GM19467 (cell line): ENCODE measurements at regions not wholly inside any gene's neighbourhood (a gene's known extent, or its start where the extent isn't known, plus 50 kb on each side); places are given as distances from the start of the nearest gene placed in this dataset.

Experiments
- ATAC-seq: cut with Tn5 transposase; IDR thresholded peaks from one replicate; pipeline ENCODE4 v1.9.1; 2021; ENCODE audit warnings: mild to moderate bottlenecking, moderate library complexity; ENCODE audit not compliant: unreplicated experiment

DNA sequence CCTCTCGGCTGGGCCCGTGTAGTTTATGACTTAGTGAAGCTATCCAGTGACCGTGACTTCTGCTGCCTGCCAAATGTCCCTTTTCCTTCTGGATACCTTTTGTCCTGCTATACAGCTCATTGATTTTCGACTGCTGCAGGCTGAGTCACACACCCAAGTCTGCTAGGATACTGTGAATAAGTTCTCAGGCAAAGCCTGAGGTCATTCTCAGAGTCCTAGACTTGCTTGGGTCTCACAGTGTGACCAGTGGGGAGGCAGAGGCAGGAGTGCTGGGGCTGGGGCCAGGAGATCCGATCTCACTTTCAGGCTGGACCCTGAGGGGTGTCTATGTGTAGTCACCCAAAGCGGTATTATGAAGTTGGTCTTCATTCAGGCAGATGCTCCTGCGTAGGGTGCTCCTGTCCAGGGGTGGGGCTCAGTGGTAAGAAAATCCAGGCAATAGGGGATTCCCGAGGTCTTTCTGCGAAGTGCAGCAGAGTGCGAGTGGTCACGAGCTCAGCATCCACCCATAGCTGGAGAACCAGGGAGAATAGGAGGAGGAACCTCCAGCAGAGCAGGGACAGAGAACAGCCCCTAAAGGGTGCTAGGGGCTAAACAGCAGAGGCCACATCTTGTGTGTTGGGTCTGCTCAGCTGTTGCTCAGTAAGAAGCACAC is 268.6 kb upstream of the NCKAP5 start:
- ATAC-seq, result no peak

DNA sequence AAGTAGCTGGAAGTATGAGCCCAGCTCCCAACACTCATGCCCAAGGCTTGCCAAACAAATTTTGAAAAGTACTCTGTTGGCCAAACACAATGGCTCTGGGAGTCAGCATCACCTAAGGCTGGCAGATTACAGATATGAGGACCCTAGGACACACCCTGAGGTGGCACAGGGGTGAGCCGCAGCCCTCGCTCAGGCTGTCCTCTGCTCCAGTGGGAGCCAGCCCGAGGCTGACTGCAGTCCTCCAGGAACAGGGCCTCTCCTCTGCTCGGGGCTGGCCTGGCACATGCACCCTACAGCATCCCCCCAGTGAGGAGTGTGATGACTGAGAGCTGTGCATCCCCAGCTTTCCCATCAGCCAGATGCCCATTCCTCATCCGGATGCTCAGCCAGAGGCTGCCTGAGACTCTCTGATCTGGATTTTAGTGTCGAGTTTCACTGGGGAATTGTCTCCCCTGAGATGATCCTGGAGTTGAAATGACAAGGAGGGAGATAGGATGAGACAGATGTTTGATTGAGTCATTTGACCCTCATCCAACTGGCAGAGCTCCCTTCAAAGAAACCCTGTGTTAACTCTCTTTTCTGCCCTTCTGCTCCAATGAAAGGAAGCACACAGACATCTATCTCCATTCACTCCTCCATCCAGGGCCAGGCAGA is 269.3 kb upstream of the NCKAP5 start:
- ATAC-seq, result no peak

DNA sequence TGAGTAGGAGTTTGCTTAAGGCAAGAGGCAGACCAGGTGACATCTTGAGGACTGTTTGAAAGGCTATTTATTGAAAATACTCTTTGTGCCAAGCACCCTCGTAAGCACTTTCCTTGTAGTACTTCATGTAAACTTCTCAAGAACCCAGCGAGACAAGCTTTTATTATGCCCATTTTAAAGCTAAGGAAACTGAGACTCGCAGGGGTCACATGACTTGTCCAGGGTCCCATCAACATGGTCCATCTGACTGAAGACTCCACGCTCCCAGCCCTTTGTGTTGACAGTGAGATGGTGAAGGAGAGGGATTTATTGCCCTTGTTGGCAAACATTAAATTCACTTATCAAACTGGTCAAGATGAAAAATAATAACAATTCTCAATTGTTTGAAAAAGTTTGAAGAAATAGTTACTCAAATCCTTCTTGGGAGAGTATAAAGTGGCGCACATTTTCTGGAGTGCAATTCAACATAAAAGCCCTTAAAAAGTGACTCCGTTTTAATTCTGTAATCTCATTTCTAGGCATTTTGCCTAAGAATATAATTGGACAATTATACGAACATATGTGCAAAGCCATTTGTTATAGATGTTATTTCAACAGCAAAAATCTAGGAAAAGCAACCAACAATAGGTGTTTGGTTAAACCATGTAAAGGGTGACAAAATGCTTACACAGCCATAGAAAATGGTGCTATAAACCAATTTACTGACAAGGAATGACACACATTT is 270.5 kb upstream of the NCKAP5 start:
- no peak for ATAC-seq

DNA sequence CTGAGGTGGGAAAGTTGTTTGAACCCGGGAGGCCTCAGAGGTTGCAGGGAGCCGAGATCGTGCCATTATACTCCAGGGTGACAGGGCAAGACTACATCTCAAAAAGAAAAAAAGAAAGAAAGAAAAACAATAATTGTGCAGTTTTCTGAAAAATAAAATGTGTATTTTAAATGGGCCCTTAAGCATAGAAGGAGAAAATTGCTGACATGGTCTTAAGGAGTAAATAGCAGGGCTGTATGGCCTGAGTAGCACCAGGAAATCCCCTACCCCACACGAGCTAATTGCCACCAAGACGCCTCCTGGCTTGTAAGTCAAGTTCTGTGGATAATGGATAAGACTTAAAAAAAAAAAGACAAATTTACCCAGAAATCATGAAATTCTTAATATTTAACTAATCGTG is 271.4 kb upstream of the NCKAP5 start:
- ATAC-seq, result no peak

DNA sequence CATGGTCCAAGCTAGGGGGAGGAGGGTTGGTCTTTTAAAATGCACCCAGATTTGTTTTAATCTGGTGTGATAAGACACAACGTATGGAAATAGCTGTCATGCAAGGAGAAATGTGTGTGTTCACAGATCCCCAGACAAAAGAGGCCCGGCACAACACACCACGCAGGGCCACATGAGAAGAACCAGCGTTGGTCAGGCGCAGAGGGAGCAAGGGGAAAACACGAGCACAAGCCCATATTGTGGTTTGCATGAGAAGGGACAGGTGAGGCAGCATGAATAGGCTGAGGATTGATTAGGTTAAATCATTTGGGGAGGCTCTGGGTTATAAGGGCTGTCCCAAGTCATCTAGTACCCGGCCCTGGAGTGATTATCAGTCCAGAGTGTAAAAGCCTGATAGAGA is 272.5 kb upstream of the NCKAP5 start:
- ATAC-seq, result no peak

DNA sequence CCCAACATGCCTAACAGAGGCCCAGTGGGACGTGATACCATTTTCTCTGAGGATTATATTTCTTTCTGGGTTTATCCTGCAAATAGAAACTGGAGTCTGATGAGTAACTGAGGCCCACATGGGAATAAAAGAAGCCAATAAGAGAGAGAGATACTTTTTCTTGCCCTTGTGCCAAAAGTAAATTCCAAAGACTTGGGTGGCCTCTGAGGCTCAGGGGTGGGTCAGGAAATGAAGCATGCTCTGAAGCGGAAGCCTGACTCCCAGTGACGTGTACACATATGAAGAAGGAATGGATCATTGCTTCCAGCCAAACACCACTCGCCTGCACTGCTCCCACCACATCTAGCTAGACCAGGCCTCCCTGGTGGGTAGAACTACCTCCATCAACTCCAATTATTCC is 273.6 kb upstream of the NCKAP5 start:
- no peak for ATAC-seq

DNA sequence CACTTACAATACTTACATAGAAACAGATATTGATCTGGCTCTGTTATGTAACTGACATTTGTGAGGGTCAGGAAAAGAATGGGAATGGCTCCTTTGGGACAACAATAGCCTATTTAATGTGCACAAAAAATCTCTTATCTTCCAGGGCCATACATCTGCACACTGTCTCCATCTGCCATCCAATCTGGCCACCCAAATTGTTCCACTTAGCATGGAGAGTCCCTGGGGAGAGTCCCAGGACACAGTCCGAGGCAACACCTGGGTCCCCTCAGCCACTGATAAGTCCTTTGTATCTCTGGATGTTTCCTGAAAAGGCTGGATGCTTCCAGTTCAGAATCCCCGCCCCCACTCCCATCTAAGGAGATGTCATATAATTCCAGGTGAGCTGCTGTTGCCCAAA is 274.2 kb upstream of the NCKAP5 start:
- no peak for ATAC-seq

DNA sequence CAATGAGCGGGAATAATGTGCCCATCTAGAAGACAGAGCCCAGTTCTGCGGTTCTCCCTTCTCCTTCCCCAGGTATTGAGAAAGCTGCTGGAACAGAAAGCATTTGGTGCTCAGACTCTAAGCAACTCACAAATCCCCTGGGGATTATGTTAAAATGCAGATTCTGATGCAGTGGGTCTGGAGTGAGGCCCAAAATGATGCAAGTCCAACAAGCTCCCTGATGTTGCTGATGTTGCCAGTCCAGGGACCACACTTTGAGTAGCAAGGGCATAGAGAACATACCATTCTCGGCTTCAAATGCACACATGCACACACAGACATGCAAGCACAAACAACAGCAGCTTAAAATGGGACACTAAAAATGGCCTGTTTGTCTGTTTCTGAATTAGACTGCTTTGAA is 274.8 kb upstream of the NCKAP5 start:
- ATAC-seq, result no peak

DNA sequence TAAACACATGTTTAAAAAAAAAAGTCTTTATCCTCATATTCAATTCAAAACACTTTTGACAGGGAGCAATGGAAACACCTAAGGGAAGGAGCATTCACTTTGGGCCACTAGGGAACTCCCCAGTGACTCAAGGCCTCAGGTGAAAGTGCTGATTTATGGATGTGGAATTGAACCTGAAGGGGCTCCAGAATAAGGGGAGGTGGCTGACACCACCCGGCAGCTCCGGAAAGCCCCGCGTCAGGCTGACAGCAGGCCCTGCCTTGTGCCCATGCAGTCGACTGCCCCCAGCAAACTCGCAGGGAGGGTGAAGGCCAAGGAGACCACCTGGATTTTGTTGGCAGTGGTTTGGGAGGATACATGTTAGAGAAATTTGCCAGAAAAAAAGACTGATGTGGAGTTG is 275.3 kb upstream of the NCKAP5 start:
- ATAC-seq, result no peak

DNA sequence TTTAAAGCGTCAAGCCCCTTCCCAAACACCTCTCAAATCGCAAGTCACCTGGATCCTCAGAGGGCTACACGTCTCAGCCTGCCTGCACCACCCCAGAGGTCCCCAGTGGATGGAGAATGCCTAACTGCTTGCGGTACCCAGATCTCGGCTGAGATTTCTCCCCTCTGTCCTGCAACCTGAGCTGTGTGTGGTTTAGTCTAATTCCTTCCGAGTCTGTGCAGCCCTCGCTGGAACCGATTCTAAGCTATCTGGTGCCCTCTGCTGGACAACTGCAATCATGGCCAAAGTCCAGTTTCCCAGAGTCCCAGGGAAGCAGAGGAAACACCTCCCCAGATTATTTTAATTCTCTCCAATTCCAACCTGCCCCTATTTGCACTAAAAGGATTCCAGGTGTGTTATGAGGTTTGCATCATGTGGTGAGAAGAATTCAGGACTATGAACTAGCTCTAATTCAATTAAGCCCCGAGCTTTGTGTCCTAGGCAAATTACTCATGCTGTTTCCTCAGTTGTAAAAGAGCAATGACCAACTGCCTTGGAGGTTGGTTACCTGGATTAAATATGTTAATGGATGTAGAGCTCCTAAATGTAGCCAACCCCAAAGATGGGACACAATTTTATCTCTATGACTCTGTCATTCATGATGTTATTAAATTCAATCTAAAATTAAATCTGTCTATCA is 276.1 kb upstream of the NCKAP5 start:
- ATAC-seq, result no peak

DNA sequence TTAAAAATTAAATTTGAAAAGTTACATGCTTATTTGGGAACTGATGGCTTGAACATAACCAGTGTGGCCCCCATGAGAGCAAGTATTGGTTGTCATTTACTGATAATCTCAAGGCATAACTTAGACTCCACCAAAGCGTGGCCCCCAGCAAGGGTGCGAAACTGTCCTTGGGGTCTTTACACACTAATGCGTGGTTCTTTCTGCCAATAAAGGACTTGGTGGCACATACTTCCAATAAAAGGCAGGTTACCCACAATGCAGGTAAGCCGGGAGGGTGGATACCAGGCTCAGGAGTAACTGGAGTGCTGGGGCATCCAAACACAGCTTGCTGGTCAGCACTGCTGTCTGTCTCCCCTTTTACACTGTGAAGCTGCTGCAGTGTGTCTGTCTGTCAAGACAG is 278.2 kb upstream of the NCKAP5 start:
- no peak for ATAC-seq

DNA sequence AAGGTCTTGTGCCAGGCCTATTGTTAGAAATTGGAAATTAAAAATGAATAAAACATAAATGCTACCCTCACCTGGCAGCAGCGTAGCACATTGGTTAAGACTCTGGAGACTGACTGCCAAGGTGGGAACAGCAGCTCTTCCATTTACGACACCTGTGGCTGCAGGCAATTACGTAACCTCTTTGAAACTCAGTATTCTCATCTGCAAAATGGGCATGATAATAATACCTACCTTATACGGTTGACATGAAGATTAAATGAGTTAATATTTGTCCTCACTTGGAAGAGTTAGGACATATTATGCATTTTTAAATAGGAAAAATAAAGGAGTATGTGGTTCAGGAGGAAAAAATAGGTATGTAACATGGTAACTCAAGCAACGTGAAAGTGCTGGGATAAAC is 279.3 kb upstream of the NCKAP5 start:
- no peak for ATAC-seq

DNA sequence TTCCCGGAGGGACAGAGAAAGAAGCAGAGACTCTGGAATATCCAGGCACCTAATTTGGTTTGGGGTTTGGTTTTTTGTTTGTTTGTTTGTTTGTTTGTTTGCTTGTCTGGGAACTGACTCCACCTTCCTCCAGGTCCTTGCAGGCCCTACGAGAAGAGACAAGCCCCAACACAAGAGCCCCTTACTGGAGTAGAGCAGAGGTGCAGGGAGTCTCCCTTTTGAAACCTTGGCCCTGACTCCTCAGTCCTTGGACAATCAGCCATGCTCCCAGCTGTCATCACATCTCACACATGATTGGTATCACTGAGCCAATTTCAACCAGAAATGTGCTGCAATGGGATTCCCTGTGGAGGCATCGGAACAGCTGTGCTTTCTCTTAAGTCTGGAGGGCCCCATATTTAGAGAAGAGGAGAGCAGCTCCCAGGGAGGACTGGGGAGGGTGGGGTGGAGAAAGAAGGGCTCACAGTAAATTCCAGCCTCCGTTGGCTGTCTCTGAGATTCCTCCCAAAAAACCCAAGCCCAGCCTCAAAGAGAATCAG is 279.9 kb upstream of the NCKAP5 start:
- ATAC-seq, result no peak

DNA sequence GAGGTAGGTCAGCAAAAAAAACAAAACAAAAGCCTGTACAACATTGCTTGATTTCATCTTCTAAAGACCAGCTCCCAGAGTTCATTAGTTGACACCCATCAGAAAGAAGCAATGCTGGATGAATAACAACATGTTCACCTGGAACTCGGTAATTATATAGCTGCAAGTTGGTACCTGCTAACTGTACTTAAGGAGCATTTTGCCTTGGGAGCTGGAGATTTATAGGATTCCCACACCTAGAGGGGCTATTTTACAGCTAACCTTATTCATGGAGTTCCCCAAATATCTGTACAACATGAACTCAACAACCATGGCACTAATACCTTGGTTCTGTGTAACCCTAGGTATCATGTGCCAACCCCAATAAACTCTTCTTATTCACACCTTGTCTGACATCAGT is 281.1 kb upstream of the NCKAP5 start:
- ATAC-seq, result no peak

DNA sequence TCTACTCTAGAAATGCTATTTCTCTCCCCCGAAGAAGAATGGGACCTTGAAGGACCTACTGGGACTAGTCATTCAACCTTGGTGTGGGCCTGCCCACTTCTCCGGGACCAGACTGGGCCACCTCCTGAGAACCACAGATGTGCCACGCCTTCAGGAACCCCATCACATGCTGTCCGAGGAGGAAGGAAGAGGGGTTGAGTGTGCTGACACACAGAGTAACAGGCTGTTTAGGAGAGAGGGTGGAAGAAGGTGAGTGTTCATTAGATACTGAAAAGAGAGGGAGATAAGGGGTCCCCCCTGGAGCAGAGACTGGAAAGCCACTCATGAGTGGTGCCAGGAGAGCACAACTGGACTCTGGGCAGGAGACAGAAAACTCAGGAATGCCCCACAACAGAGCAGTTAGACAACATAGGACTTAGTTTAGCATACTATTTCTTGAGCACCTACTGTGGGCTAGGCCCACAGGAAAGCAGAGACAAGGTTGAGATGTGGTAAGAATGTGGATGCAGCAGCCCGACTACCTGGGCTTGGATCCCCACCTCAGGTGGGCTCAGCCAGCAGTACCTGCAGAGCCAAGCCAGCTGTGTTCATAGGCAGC is 286.4 kb upstream of the NCKAP5 start:
- ATAC-seq, result no peak

DNA sequence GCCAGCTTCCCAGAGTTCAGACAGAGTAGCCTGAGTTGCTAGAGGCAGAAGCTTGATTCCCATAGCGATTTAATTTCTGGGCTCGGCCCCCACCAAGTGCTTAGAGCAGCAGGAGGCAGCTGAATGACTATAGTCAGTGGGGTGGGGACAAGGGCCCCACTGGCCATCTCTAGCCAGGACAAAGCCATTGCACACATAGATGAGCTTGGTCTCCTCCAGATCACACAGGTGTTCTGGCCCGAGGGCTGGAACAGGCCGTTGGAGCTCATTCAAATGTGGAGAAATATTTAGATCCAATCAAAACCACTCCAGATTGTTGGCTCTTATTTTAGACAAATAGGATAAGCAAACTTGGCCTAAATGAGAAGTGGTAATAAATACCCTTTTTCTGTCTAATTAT is 287.3 kb upstream of the NCKAP5 start:
- ATAC-seq, result no peak

DNA sequence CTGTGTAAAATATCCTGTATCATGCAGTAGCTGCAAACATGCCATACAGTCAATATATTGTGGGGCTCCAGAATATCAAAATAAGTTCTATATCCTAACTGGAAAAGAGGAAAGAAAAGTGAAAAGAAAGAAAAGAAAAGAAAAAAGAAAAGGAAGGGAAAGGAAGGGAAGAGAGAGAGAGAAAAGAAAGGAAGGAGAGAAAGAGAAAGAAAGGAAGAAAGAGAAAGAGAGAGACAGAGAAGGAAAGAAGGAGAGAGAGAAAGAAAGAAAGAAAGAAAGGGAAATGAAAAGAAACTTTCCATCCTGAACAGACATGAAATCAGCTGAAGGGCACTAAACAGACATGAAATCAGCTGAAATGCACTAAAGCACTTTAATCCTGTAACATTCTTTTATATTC is 288.4 kb upstream of the NCKAP5 start:
- no peak for ATAC-seq

DNA sequence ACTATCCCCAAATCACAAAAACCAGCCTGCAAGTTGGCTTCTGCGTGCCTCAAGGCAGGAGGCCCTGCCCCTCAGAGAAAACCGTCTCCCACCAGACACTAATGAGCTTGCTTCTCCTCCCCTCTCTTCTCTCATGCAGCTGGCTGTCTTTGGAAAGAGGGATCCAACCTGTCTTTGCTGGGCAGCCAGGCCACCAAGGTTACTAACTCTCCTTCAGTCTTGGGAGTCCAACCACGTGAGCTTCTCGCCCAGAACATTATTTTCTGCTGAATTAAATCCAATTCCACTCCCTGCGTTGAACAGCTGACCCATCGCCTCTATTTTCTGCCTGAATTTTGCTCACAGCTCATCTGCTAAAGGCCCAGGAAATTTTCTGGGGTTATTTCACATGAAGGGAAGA is 291.3 kb upstream of the NCKAP5 start:
- ATAC-seq, result no peak

DNA sequence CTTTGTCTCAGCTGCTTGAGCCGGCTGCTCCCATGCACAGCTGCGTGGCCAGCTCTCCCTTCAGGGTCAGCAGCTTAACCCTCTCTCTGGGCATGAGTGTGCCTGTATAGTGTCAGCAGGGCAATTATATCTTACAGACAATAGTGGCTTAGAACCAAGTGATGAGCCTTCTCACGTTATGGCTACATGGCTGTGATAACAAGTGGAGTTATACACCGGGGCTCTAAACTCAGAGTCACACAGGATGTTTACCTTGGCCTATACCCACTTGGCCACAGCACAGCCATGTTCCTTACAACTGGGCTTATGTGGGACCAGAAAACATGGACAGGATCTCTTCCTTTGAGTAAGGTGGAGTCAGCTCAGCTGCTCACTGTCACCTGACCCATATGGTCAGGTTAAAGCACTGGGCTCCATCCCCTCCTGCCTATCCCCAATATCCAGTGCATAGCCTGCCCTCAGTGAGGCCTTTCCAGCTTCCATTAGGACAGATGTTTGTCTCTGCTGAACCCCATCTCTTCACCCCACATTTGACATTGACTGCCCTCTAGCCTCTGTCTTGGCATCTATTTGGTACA is 294.2 kb upstream of the NCKAP5 start:
- no peak for ATAC-seq

DNA sequence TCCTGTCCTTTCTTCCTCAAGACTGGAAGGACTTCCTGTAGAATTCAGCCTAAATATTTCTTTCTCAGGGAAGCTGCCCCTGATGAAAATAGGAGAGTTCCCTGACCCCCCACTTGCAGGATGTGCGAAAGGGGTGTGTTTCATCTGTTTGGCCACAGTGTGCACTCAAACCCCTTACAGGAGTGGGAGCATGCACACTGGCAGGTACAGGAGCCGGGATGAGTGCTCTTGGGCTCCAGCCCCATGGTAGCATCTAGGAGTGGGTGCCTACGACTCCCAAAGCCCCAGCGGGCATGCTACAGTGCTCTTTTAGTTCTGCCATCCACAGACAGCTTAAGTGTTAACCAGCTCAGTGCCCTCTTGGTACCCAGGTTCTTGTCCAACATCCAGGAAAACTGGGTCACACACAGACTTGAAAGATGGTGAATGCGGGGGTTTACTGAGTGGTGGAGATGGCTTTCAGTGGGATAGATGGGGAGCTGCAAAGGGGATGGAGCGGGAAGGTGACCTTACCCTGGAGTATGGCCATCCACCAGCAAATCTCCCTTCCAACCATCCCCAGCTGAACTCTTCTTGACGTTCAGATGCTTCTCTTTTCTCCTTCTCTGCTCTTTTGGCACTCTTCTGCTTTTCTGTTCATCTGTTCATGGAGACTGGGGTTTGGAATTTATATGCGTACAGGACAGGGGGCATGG is 295.0 kb upstream of the NCKAP5 start:
- ATAC-seq, result no peak
